ENCODE measurements at regions not wholly inside any gene's neighbourhood (a gene's known extent, or its start where the extent isn't known, plus 50 kb on each side); places are given as distances from the start of the nearest gene placed in this dataset.

GRCh38 chr3:64445109-64445943 lies 220.1 kb upstream of the PRICKLE2 start:
- WGBS (ENCODE audit: missing lambda C conversion rate) = 14% methylated on average over 10 of the region's 79 CpGs
- peak; percentile 90 to 92 for ATAC-seq

GRCh38 chr3:64444490-64445108 lies 219.3 kb upstream of the PRICKLE2 start:
- H3K4me2 ChIP-seq = peak overlapping the region; percentile 97
- peak overlapping the region; percentile 75 to 91 for H3K27ac ChIP-seq
- TF ChIP-seq MAZ (IDR thresholded peaks at IDR 0.05; ENCODE audit: borderline replicate concordance, low read depth, low read length) (no peak), FOSL2 (IDR thresholded peaks at IDR 0.05) (no peak), FOSL2 (CRISPR knock-in tag; IDR thresholded peaks at IDR 0.05) (no peak), ZC3H11A (IDR thresholded peaks at IDR 0.05) (no peak), BHLHE40 (IDR thresholded peaks at IDR 0.05; ENCODE audit: low read depth, low read length) (no peak), BCL3 (IDR thresholded peaks at IDR 0.05) (no peak), SMC3 (IDR thresholded peaks at IDR 0.05) (no peak), CHD2 (IDR thresholded peaks at IDR 0.05; ENCODE audit: low read length, partially characterized antibody) (no peak), MYC (IDR thresholded peaks at IDR 0.05; ENCODE audit: borderline replicate concordance, low read length) (no peak)
- 0 out of 6 replicates have a peak, but pooled peaks of 1 of the 2 experiments have one; percentile 26 for ATAC-seq
- ChIA-PET CTCF (interaction anchor here (1.0 to 1.3 kb wide), 2 partner anchors 14 to 40 kb away, joined by 4 read pairs; no protein-coding TSS in a partner anchor), POLR2A (no interaction called here)
- peaks cover 27% of the 10 kb centered on the region for H3K4me1 ChIP-seq
- WGBS (ENCODE audit: missing lambda C conversion rate) = 49% methylated on average over 23 of the region's 29 CpGs
- FAIRE-seq = no peak
- H3K9me3 ChIP-seq = no peaks in the 10 kb centered on the region
- no peak for DNase-seq (ENCODE audit: low read depth in 1 of 2, low spot score in 1 of 2)
- peak overlapping the region; percentile 88 for H3K4me3 ChIP-seq

More at GRCh38 chr3:64445109-64445943, 220.1 kb upstream of the PRICKLE2 start:
- peak overlapping the region; percentile 75 to 91 for H3K27ac ChIP-seq
- ChIA-PET CTCF (interaction anchor here (1.0 to 1.3 kb wide), 2 partner anchors 15 to 39 kb away, joined by 4 read pairs; no protein-coding TSS in a partner anchor), POLR2A (no interaction called here)
- peak overlapping the region; percentile 97 for H3K4me2 ChIP-seq
- FAIRE-seq (no peak), DNase-seq (ENCODE audit: low read depth in 1 of 2, low spot score in 1 of 2) (peak; percentile 32 to 35)
- 0 out of 5 replicates have a peak, but pooled peaks of 1 of the 2 experiments have one; percentile 15 for TF ChIP-seq JUN (IDR thresholded peaks at IDR 0.05)
- TF ChIP-seq RFX5 (IDR thresholded peaks at IDR 0.05) = no peak
- TF ChIP-seq USF2 (IDR thresholded peaks at IDR 0.05) = no peak
- H3K4me3 ChIP-seq = peak overlapping the region; percentile 88
- no peaks in the 10 kb centered on the region for H3K9me3 ChIP-seq
- peaks cover 20% of the 10 kb centered on the region for H3K4me1 ChIP-seq

- ChIA-PET CTCF (interaction anchor here (1.3 kb wide), 1 partner anchor 41 kb away, joined by 4 read pairs; no protein-coding TSS in a partner anchor), POLR2A (no interaction called here)
- Histone ChIP-seq H3K9me3 (no peaks in the 10 kb centered on the region), H3K4me2 (no peak overlapping the region), H3K27ac (no peak overlapping the region), H3K4me3 (no peak overlapping the region), H3K4me1 (peaks cover 32% of the 10 kb centered on the region)
- TF ChIP-seq HOXA7 (CRISPR knock-in tag; IDR thresholded peaks at IDR 0.05) = no peak
- no peak for TF ChIP-seq BHLHE40 (IDR thresholded peaks at IDR 0.05; ENCODE audit: low read depth, low read length)
- TF ChIP-seq KDM1A (IDR thresholded peaks at IDR 0.05; ENCODE audit: low read depth) = no peak
- TF ChIP-seq GATA3 (IDR thresholded peaks at IDR 0.05; ENCODE audit: borderline replicate concordance) = no peak
- no peak for TF ChIP-seq TFCP2L1 (CRISPR knock-in tag; IDR thresholded peaks at IDR 0.05)
- TF ChIP-seq CEBPB (IDR thresholded peaks at IDR 0.05) = peak in 1 of 2 experiments; percentile 8; a peak in 1 of 4 replicates
- no peak for TF ChIP-seq CHD2 (IDR thresholded peaks at IDR 0.05; ENCODE audit: low read length, partially characterized antibody)
- no peak for FAIRE-seq
- 89% methylated on average over 13 of the region's 16 CpGs for WGBS (ENCODE audit: missing lambda C conversion rate)
- DNase-seq (ENCODE audit: low read depth in 1 of 2, low spot score in 1 of 2) = no peak
- no peak for ATAC-seq
Observed at GRCh38 chr3:64443546-64444381, 218.5 kb upstream of the PRICKLE2 start.
